GM19023 (cell line): ENCODE measurements at regions not wholly inside any gene's neighbourhood (a gene's known extent, or its start where the extent isn't known, plus 50 kb on each side); places are given as distances from the start of the nearest gene placed in this dataset.

Source experiments
- ATAC-seq: cut with Tn5 transposase; IDR thresholded peaks from one replicate; pipeline ENCODE4 v1.9.1; 2021; ENCODE audit warnings: mild to moderate bottlenecking, moderate library complexity; ENCODE audit not compliant: unreplicated experiment

GRCh38 chr1:162970021-162970420, 99.1 kb upstream of the RGS4 start:
- ATAC-seq, result no peak

DNA sequence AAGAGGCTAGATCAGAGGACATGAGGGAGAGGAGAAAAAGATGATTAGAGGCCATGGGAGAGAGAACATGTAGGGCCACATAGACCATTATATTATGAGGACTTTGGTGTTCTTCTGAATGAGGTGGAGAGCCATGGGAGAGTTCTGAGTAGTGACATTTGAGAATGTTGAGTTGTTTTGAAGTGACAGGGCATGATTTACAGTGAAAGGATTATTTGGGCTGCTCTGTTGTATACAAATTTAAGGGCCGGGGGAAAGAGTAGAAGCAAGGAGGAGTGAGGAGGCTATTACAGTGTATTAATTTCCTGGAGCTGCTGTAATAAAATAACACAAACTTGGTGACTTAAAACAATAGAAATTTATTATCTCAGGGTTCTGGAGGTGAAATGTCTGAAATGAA, 102.5 kb upstream of the RGS4 start:
- no peak for ATAC-seq

- ATAC-seq, result no peak
Observed at GRCh38 chr1:162964901-162965300, 103.9 kb upstream of the CCDC190 start.

DNA sequence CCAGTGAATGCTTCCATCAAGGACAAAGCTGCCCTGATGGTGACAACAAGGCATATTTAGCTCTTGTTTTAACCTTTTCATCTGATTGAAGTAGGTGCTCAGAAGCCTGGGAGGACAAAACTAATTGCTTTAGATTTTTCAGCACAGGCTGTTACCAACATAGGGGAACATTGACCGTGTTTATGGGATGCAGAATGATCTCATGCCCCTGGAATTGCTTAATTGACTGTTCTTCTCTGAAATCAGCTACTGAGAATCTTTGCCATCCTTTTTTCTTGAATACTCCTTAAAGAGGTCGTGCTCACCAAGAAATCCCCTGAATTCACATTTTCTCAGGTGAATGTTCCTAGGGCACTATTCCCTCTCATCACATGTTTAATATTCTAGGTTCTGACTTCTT, 95.9 kb upstream of the CCDC190 start:
- ATAC-seq, result no peak

DNA sequence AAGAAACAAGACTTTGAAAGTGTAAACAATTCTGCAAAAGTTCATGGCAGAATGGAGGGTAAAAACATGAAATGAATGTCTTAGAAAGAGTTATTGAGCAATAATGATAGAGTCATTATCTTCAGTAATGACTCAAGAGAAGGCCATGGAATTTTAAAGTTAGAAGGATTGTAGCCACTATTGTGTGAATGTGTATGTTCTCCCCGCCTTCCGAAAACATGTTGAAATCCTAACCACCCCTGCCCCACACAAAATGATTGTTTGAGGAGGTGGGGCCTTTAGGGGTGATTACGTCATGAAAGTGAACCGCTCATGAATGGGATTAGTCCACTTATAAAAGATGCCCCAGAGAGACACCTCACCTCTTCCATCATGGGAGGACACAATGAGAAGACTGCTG, 93.8 kb upstream of the CCDC190 start:
- no peak for ATAC-seq

DNA sequence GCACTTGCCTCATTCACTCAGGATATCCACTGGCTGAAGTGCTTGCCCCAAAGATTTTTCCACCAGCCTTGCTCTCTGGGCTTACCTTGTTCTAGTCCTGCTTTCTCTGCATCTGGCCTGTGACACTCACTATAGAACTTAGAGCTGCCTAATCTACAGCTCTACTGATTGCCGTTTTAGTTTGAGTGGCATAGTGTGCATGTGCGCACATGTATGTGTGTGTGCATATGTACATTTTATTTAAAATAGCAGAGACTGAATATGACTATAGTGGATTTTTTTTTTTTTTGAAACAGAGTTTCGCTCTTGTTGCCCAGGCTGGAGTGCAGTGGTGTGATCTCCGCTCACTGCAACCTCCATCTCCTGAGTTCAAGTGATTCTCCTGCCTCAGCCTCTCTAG, 92.0 kb upstream of the CCDC190 start:
- ATAC-seq, result no peak

GRCh38 chr1:162951553-162952315, 90.8 kb upstream of the CCDC190 start:
- peak; percentile 85 for ATAC-seq

DNA sequence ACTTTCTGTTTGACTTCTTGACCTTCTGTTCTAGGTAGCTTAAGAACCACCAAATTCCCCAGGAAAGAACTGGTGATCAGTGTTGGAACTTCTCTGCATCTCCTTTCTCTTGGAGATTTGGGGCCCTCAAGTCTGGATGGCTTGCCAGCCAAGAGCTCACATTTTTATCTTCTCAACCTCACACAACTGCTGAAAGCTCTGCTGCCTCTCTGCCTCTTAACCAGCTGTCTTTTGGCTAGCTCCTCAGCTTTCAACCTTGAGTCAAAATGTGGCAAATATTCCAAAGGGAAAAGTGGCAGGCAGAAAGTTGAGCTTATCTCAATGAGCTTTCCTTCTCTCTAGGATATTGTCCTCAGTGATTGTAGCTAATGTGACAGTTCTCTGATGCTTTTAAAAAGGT, 89.2 kb upstream of the CCDC190 start:
- no peak for ATAC-seq

DNA sequence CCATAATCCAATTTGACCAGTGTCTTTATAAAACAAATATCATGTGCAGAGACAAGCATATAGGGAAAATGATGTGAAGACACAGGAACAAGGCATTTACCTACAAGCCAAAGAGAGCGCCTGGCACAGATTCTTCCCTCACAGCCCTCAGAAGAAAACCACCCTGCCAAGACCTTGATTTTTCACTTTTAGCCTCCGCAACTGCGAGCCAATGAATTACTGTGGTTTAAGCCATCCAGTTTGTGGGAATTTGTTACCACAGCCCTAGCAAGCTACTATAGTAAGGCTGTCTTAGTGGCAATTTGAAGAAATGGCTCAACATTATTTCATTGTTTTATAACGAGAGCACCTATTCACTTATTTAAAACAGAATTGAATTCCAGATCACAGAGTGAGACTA, 85.7 kb upstream of the CCDC190 start:
- no peak for ATAC-seq

GRCh38 chr1:162944974-162945674, 84.1 kb upstream of the CCDC190 start:
- ATAC-seq, result no peak

DNA sequence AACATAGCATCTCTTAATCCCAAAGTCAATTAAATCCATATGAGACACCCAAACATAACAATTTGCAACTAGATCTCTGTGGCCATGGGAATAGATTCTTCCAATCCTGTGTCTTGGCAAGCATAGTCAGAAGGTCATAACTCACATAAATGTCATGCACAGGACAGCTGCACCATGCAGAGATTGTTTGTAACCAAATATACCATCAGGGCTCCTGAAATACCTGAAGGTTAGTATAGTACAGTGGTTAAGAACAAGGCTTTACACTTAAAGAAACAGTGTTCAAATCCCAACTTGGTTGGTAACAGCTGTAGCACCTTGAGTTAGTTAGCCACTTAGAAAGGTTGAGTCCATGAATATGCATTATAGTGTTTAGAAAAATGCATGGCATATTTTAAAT, 82.6 kb upstream of the CCDC190 start:
- ATAC-seq, result no peak

DNA sequence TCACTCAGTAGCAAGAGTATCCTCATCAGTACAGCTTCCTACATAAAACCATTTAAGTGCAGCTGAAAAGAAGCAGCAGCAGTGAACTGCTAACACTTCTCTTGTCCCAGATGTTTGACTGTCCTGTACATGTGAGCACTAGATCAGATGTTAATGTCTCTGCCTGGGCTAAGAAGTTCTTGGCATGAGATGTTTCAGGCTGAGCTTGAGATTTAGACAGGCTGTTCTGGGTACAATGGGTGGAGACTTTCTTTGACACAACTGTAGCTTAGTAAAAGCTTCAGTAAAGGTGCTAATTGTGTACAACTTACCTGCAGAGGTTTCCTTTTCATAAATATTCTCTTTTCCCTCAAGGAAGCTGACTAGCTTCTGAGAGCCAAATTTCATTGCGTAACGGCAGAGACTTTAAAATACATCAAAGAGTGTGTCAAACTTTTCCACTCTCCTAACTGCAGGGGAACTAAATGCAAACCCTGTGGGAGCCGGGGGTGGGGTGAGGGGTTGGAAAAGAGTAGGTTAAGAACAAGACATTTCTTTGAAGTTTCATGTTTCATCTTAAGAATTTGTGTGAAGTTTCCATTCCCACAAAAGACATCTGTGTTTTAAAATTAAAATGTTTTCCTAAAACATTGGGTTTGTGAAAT, 82.1 kb upstream of the CCDC190 start:
- ATAC-seq, result no peak

GRCh38 chr1:162941024-162941423, 80.0 kb upstream of the CCDC190 start:
- ATAC-seq, result no peak

DNA sequence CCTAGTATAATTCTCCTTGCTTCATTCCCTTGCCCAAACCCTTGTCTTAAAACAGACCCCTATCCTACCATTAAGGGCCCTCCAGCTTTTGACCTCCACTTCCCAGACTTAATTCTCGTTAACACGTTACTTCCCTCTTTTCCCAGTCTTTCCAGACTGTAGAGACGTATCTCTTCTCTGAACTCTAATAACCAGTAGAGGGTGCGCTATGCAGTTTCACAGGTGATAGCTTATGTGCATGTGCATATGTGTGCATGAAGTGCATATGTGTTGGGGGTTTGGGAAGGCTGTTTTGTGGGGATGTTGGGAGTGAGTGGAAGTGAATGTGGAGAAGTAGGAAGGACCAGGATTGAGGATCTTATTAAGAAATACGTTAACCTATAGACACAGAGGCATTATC, 78.1 kb upstream of the CCDC190 start:
- ATAC-seq, result no peak

DNA sequence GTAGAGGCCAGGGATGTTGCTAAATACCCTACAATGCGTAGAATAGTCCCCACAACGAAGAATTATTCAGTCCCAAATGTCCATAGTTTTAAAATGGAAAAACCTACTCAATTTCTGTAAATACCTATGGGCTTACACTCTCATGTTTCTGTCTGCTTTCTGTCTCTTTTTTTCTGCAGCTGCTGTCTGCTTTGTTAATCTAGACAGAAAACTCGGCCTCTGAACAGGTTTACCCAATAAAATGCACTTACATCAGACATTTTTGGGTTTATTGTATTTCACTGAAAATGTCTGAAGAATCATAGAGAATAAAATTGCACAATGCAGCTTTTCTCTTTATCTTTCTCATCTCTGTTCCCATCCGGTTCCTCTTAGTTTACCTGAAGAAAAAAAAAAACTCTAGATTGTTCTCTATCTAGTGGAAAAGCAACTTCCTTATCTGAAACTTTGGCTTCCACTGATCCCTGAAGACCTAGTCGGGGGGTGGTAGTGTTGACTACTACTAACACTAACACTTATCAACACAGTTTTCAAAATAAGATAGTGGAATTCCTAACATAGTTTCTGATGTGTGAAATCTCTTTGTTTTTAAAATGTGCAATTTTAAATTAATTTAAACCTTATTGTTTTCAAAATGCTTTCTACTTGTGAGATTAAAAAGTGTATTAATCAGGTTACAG, 76.9 kb upstream of the CCDC190 start:
- no peak for ATAC-seq

DNA sequence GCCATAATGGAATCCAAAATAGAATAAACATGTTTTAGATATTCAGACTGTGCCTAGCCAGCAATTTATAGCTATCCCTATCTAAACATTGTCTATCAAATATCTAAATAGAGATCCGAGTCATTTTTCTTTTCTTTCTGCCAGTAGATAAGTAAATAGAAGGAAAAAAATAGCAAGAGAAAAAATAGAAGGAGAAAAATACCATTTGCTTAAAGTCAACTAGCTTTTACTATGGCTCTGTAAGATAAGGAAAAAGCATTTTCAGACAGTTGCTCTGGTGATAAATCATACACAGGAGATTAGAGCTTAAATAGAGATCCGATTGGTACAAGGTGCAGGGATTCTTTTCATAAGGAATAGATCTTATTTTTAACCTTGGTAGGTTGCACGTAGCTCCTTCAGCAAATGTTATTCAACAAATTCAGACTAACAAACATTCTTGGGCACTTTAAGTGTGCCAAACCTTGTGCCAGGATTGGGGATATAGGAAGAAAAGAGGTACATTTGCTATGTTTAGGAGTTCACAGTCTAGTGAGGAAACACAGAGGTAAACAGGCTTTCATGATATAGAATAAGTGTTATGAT, 70.1 kb upstream of the CCDC190 start:
- no peak for ATAC-seq

GRCh38 chr1:162930532-162930931, 69.6 kb upstream of the CCDC190 start:
- no peak for ATAC-seq

DNA sequence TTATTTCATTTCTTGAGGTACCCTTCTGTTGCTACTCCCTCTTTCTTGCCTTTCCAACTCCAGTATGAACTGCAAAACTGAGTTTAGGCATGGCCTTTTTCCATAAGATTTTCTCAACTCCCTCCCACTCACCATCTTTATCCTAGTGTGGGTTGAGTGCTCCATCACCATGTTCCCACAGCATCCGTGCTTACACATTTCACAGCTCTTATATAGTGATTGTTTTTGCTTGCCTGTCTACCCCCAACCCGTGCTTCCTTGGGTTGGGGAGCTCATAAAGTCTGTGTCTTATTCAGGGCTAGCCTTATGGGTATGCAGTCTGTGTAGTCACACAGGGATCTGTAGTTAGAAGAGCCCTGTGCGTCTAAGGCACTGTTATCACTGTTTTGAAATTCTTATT, 68.2 kb upstream of the CCDC190 start:
- ATAC-seq, result no peak

GRCh38 chr1:162928141-162928540, 67.2 kb upstream of the CCDC190 start:
- no peak for ATAC-seq

DNA sequence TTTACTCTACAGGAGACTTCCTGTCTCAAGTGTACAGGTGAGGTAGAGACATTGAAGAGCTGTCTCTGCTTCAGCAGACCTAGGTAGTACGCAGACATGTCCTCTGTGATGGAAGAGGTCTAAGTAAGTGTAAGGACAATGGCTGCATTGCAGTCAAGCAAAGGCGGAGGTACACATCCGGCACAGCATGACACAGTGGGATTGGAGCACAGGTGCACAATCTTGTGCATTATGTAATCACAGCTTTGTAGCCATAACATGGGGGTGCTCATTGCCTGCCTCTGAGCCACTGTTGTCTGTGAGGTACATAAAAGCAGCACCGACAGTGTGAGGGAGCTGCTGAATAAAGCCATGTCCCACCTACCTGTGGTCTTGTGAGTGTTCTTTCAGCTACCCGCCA, 66.4 kb upstream of the CCDC190 start:
- no peak for ATAC-seq

GRCh38 chr1:162926906-162927305, 65.9 kb upstream of the CCDC190 start:
- no peak for ATAC-seq
